ENCODE measurements at regions not wholly inside any gene's neighbourhood (a gene's known extent, or its start where the extent isn't known, plus 50 kb on each side); places are given as distances from the start of the nearest gene placed in this dataset.

DNA sequence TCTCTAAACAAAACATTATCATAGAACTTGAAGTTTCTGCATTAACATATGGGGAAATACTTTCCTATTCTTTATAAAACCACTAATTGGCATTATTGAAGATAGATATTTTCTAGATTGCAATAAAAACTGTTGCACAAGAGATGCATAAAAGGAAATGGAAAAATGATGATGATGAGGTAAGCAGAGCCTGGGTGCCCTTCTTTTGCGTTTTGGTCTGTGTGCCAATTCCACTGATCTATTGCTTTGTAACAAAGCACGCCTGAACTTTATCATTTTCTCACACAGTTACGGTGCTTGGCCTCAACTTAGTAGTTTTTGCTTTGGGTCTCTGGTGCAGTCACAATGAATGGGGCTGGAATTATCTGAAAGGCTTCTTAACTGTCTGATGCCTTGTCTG lies 450.5 kb downstream of the MAFB start:
- no peak for TF ChIP-seq POLR2A (IDR thresholded peaks at IDR 0.05)
- TF ChIP-seq, protein P1, sequence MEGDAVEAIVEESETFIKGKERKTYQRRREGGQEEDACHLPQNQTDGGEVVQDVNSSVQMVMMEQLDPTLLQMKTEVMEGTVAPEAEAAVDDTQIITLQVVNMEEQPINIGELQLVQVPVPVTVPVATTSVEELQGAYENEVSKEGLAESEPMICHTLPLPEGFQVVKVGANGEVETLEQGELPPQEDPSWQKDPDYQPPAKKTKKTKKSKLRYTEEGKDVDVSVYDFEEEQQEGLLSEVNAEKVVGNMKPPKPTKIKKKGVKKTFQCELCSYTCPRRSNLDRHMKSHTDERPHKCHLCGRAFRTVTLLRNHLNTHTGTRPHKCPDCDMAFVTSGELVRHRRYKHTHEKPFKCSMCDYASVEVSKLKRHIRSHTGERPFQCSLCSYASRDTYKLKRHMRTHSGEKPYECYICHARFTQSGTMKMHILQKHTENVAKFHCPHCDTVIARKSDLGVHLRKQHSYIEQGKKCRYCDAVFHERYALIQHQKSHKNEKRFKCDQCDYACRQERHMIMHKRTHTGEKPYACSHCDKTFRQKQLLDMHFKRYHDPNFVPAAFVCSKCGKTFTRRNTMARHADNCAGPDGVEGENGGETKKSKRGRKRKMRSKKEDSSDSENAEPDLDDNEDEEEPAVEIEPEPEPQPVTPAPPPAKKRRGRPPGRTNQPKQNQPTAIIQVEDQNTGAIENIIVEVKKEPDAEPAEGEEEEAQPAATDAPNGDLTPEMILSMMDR (IDR thresholded peaks at IDR 0.05), result no peak
